ENCODE measurements at regions not wholly inside any gene's neighbourhood (a gene's known extent, or its start where the extent isn't known, plus 50 kb on each side); places are given as distances from the start of the nearest gene placed in this dataset.

DNA sequence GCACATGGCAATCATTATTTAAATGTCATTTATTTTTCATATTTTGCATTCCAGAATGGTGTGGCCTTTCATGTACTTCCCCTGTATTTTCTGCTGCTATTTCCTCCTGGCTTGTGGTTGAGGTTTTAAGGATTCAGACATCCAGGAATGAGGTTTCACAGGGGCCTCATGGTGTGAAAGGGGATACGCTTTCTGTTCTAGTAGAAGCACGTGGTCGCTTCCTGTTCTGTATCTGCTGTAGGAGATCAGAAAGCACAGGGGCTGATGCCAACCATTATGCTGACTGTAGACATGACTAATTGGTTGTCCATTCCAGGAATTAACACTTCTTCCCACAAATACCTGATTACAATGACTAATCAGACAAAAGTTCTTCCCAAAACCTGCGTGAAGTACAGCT lies 405.9 kb downstream of the SHISA9 start:
- in situ Hi-C loops (cut with MboI; ENCODE audit: low pct_unique_long_range_greater_than_20kb, low sequenced_read_pairs, unreplicated experiment) = no loop called here
- TF ChIP-seq, protein P1, sequence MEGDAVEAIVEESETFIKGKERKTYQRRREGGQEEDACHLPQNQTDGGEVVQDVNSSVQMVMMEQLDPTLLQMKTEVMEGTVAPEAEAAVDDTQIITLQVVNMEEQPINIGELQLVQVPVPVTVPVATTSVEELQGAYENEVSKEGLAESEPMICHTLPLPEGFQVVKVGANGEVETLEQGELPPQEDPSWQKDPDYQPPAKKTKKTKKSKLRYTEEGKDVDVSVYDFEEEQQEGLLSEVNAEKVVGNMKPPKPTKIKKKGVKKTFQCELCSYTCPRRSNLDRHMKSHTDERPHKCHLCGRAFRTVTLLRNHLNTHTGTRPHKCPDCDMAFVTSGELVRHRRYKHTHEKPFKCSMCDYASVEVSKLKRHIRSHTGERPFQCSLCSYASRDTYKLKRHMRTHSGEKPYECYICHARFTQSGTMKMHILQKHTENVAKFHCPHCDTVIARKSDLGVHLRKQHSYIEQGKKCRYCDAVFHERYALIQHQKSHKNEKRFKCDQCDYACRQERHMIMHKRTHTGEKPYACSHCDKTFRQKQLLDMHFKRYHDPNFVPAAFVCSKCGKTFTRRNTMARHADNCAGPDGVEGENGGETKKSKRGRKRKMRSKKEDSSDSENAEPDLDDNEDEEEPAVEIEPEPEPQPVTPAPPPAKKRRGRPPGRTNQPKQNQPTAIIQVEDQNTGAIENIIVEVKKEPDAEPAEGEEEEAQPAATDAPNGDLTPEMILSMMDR (IDR thresholded peaks at IDR 0.05; ENCODE audit: extremely low read depth, insufficient read depth, missing control alignments) = no peak
- DNase-seq (ENCODE audit: low spot score) = no peak

DNA sequence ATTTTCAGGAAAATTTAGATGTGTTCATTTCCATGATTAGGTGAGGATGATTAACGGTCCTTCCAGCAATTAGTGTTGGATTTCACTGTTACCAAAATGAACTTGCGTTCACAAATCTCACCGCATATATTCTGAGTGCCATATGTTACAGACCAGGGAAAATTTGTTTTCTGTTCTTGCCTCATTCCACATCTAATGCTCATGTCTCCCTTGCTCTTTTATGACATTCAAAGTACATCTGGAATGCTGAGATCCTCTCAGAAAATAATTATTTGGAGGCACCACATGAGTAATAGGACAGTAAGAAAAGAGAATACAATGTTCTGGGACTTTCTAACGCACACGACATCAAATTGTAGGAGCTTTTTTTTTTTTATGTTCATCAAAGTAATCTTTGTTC lies 406.5 kb downstream of the SHISA9 start:
- DNase-seq (ENCODE audit: low spot score) = no peak
- in situ Hi-C loops (cut with MboI; ENCODE audit: low pct_unique_long_range_greater_than_20kb, low sequenced_read_pairs, unreplicated experiment) = no loop called here
- TF ChIP-seq, protein P1 (IDR thresholded peaks at IDR 0.05; ENCODE audit: extremely low read depth, insufficient read depth, missing control alignments) = no peak

DNA sequence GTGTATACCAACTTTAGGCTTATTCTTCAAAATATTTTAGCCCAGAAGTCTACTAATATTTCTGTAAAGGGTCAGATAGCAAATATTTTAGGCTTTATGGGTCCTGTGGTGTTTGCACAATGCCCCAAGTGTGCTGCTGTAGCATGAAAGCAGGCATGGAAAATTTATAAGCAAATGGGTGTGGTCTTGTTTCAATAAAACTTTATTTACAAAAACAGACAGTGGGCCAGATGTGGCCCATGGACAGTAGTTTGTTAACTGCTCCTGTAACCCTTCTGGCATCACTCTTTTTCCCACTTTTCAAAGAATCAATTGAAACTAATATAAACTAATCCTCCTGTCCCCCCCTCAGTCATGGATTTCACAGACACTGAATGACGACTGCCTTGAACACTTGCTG lies 410.7 kb downstream of the SHISA9 start:
- in situ Hi-C loops (cut with MboI; ENCODE audit: low pct_unique_long_range_greater_than_20kb, low sequenced_read_pairs, unreplicated experiment) = no loop called here
- TF ChIP-seq, protein P1 (IDR thresholded peaks at IDR 0.05; ENCODE audit: extremely low read depth, insufficient read depth, missing control alignments) = no peak
- no peak for DNase-seq (ENCODE audit: low spot score)

DNA sequence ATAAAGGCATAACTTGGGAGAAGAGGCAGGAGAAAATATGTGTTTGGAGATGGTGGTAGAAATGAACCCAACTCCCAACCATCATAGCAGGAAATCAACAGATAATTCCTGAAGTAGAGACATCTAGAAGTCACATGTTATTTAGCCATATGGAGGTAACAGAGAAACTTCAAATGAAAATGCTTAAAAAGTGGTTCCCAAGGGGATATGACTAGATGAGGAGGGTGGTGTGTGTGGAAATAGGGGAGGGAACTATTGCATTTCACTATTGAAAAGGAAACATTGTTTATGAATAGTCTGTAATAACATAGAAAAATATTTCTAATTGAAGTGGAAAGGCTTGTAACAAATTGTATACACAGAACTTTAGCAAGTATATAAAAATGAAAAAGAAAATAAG lies 412.0 kb downstream of the SHISA9 start:
- TF ChIP-seq, protein P1 (IDR thresholded peaks at IDR 0.05; ENCODE audit: extremely low read depth, insufficient read depth, missing control alignments) = no peak
- in situ Hi-C loops (cut with MboI; ENCODE audit: low pct_unique_long_range_greater_than_20kb, low sequenced_read_pairs, unreplicated experiment) = no loop called here
- DNase-seq (ENCODE audit: low spot score) = no peak

DNA sequence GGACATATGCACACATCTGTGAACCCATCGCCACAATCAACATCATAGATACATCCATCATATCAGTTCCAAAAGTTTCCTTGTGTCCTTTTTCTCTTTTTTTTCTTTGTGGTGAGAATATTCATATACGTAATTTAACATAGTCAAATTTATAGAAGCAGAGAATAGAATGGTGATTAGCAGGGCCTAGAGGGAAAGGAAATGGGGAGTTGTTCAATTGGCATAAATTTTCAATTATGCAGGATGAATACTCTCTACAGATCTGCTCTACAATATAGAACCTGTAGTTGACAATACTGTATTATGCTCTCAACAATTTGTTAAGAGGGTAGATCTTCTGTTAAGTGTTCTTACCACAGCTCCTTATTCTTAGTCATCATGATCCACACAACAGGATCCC lies 413.2 kb downstream of the SHISA9 start:
- DNase-seq (ENCODE audit: low spot score) = no peak
- in situ Hi-C loops (cut with MboI; ENCODE audit: low pct_unique_long_range_greater_than_20kb, low sequenced_read_pairs, unreplicated experiment) = no loop called here
- TF ChIP-seq, protein P1 (IDR thresholded peaks at IDR 0.05; ENCODE audit: extremely low read depth, insufficient read depth, missing control alignments) = no peak

DNA sequence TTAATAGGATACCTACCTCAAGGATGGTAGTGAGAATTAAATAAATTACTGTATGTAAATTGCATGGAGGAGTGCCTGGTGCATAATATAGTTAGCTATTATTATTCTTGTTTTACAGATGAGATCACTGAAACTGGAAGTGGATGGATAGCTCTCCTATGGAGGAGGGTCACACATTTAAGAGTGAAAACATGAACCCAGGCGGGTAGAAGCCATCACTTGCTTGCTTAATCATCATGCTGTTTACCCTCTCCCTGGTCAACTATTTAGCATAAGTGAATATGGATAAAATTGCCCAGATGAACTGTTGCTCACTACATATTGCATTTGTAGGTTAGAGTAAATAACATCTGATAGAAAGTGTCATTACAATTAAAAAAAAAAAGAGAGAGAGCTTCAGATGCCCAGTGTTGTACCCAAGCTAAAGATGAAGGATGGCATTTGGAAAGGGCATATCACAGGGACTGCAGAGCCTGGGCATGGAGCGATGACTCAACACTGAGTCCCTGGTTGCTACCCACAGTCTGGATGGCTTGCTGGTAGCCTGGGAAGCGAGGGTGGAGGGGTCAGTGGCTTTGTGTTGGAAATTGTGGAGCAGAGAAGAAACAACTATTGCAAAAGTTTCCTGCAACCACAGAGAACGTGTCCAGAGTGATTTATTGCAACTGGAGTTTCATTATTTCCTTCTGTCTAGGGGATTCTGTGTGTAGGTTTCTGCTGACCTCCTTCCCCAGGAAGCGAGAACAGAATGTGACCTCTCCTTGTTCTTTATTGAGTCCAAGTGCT lies 414.4 kb downstream of the SHISA9 start:
- in situ Hi-C loops (cut with MboI; ENCODE audit: low pct_unique_long_range_greater_than_20kb, low sequenced_read_pairs, unreplicated experiment) = no loop called here
- TF ChIP-seq, protein P1 (IDR thresholded peaks at IDR 0.05; ENCODE audit: extremely low read depth, insufficient read depth, missing control alignments) = no peak
- DNase-seq (ENCODE audit: low spot score) = no peak
